ENCODE measurements at regions not wholly inside any gene's neighbourhood (a gene's known extent, or its start where the extent isn't known, plus 50 kb on each side); places are given as distances from the start of the nearest gene placed in this dataset.

- no peak for TF ChIP-seq CTCF (IDR thresholded peaks at IDR 0.05)
Measured at GRCh38 chr18:42486271-42486670, 531.2 kb downstream of the PIK3C3 start.

DNA sequence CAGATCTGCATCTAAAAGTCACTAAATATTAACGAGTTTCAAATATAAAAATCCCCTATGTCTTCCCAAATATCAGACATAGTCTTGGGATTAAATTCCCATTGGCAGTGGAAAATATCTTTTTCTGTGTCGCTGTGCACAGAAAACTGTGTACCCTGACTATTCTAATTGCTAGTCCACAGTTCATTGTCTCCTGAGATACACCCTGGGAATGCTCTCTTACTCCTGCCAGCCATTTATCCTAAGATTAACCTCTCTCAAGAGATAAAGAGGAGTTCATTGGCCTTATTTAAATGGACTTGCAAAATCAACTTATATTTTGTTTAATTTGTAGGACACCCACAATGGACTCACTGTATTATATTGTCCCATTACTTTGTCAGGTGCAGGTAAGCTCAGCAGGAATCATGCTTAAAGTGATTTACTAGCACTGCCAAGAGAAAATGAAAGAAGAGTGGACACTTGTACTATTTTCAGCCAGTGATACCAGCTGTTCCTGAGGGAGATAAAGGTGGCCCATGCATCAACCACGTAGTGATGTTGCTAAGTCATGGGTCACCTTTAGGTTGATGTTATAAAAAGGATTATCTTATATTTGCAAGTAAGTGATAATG is 553.8 kb downstream of the PIK3C3 start:
- TF ChIP-seq CTCF (IDR thresholded peaks at IDR 0.05): no peak

- no peak for TF ChIP-seq CTCF (IDR thresholded peaks at IDR 0.05)
Measured at GRCh38 chr18:42509750-42510415, 554.8 kb downstream of the PIK3C3 start.

DNA sequence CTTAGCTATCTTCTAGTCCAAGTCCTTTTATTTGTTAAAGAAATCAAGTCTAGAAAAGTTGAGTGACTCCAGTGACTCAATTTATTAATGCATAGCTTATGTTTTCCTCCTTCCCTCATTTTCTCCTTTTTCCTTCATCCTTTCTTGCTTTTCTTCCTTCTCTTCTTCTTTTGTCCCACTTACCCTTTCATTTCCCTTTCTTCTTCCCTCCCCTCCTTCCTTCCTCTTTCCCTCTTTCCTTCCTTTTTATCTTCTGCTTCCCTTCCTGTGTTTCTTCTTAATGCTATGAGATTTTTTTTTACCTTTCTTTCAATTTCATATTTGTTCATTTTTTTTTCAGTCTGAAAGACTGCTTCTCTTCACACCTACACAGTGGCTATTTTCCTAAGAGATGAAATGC is 555.5 kb downstream of the PIK3C3 start:
- TF ChIP-seq CTCF (IDR thresholded peaks at IDR 0.05): no peak

DNA sequence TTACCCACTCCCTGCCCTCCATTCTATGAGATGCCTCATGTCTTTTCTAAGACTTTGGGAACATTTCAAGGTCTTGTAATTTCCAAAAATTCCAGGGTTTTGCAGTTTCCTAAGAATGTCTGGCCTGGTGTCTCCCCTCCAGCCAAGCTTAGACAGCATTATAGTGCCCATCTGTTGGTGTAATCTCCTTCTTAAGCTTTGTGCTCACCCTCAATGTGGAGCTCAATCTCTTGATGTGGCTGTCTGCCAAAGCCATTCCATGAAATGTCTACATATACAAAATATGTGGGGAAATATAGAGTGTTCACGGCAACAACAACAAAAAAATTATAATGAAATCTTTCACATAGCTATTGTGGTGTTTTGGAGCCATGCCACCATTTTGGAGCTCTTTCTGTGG is 558.4 kb downstream of the PIK3C3 start:
- TF ChIP-seq CTCF (IDR thresholded peaks at IDR 0.05): no peak

DNA sequence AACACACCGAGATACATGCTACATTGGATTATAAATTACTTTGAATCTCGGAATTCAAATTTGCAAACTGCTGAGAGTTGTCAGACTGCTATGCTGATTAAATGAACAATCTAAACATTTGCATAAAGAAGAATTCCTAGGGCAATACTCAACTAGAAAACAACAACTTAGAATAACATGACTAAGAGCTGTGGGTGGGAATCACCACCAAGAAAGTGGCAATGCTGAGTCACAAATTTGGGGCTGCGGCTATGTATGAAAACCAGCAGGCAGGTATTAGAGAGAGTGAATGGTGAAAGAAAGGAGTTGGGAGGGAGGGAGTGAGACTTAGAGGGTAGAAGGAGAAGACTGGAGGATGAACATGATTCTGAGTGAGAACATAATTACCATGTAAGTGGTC is 559.5 kb downstream of the PIK3C3 start:
- TF ChIP-seq CTCF (IDR thresholded peaks at IDR 0.05): no peak

DNA sequence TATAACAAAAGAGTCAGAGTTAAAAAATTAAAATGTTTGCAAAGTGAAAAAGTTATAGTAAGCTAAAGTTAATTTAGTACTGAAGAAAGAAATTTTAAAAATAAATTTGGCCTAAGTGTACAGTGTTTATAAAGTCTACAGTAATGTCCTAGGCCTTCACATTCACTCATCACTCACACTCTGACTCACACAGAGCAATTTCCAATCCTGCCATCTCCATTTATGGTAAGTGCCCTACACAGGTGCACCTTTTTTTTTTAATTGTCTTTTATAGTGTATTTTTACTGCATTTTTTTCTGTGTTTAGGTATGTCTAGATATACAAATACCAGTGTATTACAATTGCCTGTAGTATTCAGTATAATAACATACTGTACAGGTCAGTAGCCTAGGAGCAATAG is 562.9 kb downstream of the PIK3C3 start:
- TF ChIP-seq CTCF (IDR thresholded peaks at IDR 0.05): no peak

All from LNCAP (cell line).